ENCODE measurements at regions not wholly inside any gene's neighbourhood (a gene's known extent, or its start where the extent isn't known, plus 50 kb on each side); places are given as distances from the start of the nearest gene placed in this dataset.

- TF ChIP-seq CTCF (conservative IDR thresholded peaks at IDR 0.05) = no peak
- no peak overlapping the region for H3K27ac ChIP-seq
These were observed 76.5 kb downstream of the ARL5B start for GRCh38 chr10:18735711-18736110.

GRCh38 chr10:18737236-18737635 lies 78.0 kb downstream of the ARL5B start:
- no peak overlapping the region for H3K27ac ChIP-seq
- TF ChIP-seq CTCF (conservative IDR thresholded peaks at IDR 0.05) = no peak

DNA sequence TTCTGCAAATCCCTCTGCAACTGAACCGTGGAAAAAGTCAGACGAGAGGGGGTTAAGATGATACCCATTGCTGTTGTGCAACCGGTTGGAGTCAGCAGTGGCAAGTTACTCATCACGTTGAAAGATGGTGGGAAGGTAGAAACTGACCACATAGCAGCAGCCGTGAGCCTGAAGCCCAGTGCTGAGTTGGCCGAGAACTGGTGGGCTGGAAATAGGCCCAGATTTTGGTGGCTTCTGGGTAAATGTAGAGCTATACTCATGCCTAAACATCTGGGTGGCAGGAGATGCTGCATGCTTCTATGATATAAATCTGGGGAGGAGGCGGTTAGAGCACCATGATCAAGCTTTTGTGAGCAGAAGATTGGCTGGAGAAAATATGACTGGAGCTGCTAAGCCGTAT lies 78.6 kb downstream of the ARL5B start:
- TF ChIP-seq CTCF (conservative IDR thresholded peaks at IDR 0.05) = no peak
- no peak overlapping the region for H3K27ac ChIP-seq

- H3K27ac ChIP-seq = no peak overlapping the region
- no peak for TF ChIP-seq CTCF (conservative IDR thresholded peaks at IDR 0.05)
These were observed 79.6 kb downstream of the ARL5B start for GRCh38 chr10:18738835-18739234.

GRCh38 chr10:18743926-18744325 lies 84.7 kb downstream of the ARL5B start:
- TF ChIP-seq CTCF (conservative IDR thresholded peaks at IDR 0.05) = no peak
- H3K27ac ChIP-seq = no peak overlapping the region

DNA sequence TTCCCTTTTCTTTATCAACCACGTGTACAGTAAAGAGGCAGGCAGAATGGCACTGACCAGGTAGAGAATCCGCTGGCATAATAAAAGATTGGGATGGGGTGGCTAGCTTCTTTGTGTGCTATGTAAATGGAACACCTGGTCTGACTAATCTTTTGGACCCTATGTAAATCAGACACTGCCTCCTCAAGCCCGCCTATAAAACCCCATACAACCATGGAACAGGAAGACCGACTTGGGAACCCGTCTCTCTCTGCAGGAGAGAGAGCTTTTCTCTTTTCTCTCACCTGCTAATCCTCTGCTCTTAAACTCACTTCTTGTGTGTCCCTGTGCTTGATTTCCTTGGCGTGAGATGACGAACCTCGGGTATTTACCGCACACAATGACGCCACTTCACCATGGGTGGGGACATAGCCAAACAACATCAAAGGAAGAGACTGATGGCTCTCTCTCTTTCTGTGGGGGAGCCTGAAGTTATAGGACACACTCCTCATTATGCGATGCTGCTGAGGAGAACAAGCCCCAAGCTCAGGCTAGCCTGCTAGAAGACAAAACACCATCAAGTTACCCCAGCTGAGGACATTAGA lies 94.2 kb downstream of the ARL5B start:
- no peak for TF ChIP-seq CTCF (conservative IDR thresholded peaks at IDR 0.05)
- H3K27ac ChIP-seq = no peak overlapping the region

- no peak for TF ChIP-seq CTCF (conservative IDR thresholded peaks at IDR 0.05)
- no peak overlapping the region for H3K27ac ChIP-seq
These were observed 100.3 kb downstream of the ARL5B start for GRCh38 chr10:18759575-18759974.
